Muscle of leg (tissue), 3 donors: ENCODE measurements at regions not wholly inside any gene's neighbourhood (a gene's known extent, or its start where the extent isn't known, plus 50 kb on each side); places are given as distances from the start of the nearest gene placed in this dataset.
"Not testable (repeated sequence)": the region's sequence is repeated elsewhere in the genome, so short reads cannot be mapped to it uniquely, and the experiment has no call there.

ENCODE experiments used
- DNase-seq: peaks from one replicate; pipeline ENCODE4 v3.0.0; 2013
- H3K27ac ChIP-seq: one replicate; pipeline ENCODE4 v1.5.1; 2013; ENCODE audit warnings: mild to moderate bottlenecking, low read length, control low read depth
- H3K27me3 ChIP-seq: one replicate; pipeline ENCODE4 v1.6.1; 2013; ENCODE audit warnings: low read length; ENCODE audit not compliant: control insufficient read depth, insufficient read depth
- H3K36me3 ChIP-seq: one replicate; pipeline ENCODE4 v1.6.1; 2013; ENCODE audit warnings: low read length; ENCODE audit not compliant: control insufficient read depth, insufficient read depth
- H3K4me1 ChIP-seq: one replicate; pipeline ENCODE4 v1.6.1; 2013; ENCODE audit warnings: low read length; ENCODE audit not compliant: control insufficient read depth, insufficient read depth
- H3K4me3 ChIP-seq: one replicate; pipeline ENCODE4 v1.5.1; 2013; ENCODE audit warnings: low read length, control low read depth
- H3K9me3 ChIP-seq: replicated peaks from 2 replicates; pipeline ENCODE4 v1.6.1; 2013; ENCODE audit warnings: low read depth, low read length; ENCODE audit not compliant: control insufficient read depth
- WGBS: methylation state at CpG from one replicate; pipeline ENCODE4 v1.1.5; 2013; ENCODE audit warnings: missing lambda C conversion rate; ENCODE audit not compliant: insufficient coverage; 5-methylcytosine and 5-hydroxymethylcytosine counted together

- Histone ChIP-seq H3K4me3 (no peak overlapping the region), H3K27me3 (peaks cover 10% of the 10 kb centered on the region), H3K36me3 (no peaks in the 10 kb centered on the region), H3K27ac (no peak overlapping the region), H3K4me1 (peaks cover 27% of the 10 kb centered on the region), H3K9me3 (no peaks in the 10 kb centered on the region)
- DNase-seq, result no peak
- no CpG with 5 or more reads among the region's 2 CpGs for WGBS
Measured at GRCh38 chr6:14398953-14399352, 281.4 kb downstream of the CD83 start.

GRCh38 chr6:14399635-14400034 lies 282.1 kb downstream of the CD83 start:
- peaks cover 27% of the 10 kb centered on the region for H3K4me1 ChIP-seq
- H3K27me3 ChIP-seq, result peaks cover 8% of the 10 kb centered on the region
- no peaks in the 10 kb centered on the region for H3K9me3 ChIP-seq
- DNase-seq, result no peak
- 54% methylated on average over 5 of the region's 5 CpGs for WGBS
- no peaks in the 10 kb centered on the region for H3K36me3 ChIP-seq
- H3K27ac ChIP-seq, result no peak overlapping the region
- no peak overlapping the region for H3K4me3 ChIP-seq

GRCh38 chr6:14401246-14401645 lies 283.7 kb downstream of the CD83 start:
- WGBS, result 82% methylated on average over 1 of the region's 5 CpGs
- Histone ChIP-seq H3K4me3 (no peak overlapping the region), H3K36me3 (no peaks in the 10 kb centered on the region), H3K27me3 (peaks cover 4% of the 10 kb centered on the region), H3K27ac (no peak overlapping the region), H3K9me3 (no peaks in the 10 kb centered on the region), H3K4me1 (peaks cover 27% of the 10 kb centered on the region)
- peak; percentile 47 for DNase-seq

- no peak overlapping the region for H3K27ac ChIP-seq
- peaks cover 4% of the 10 kb centered on the region for H3K4me1 ChIP-seq
- no peaks in the 10 kb centered on the region for H3K9me3 ChIP-seq
- 82% methylated on average over 4 of the region's 9 CpGs for WGBS
- no peak for DNase-seq
- H3K27me3 ChIP-seq, result peaks cover 1% of the 10 kb centered on the region
- H3K36me3 ChIP-seq, result no peaks in the 10 kb centered on the region
- no peak overlapping the region for H3K4me3 ChIP-seq
Measured at GRCh38 chr6:14406614-14407331, 289.2 kb downstream of the CD83 start.

GRCh38 chr6:14408446-14408845 lies 290.9 kb downstream of the CD83 start:
- Histone ChIP-seq H3K4me3 (no peak overlapping the region), H3K36me3 (no peaks in the 10 kb centered on the region), H3K4me1 (no peaks in the 10 kb centered on the region), H3K27ac (no peak overlapping the region), H3K9me3 (no peaks in the 10 kb centered on the region), H3K27me3 (peaks cover 2% of the 10 kb centered on the region)
- WGBS, result 79% methylated on average over 2 of the region's 4 CpGs
- no peak for DNase-seq

- H3K4me3 ChIP-seq, result no peak overlapping the region
- peak; percentile 16 for DNase-seq
- H3K9me3 ChIP-seq, result no peaks in the 10 kb centered on the region
- WGBS, result no CpG with 5 or more reads among the region's 2 CpGs
- H3K4me1 ChIP-seq, result no peaks in the 10 kb centered on the region
- no peak overlapping the region for H3K27ac ChIP-seq
- H3K36me3 ChIP-seq, result no peaks in the 10 kb centered on the region
- peaks cover 2% of the 10 kb centered on the region for H3K27me3 ChIP-seq
Measured at GRCh38 chr6:14412026-14412425, 294.5 kb downstream of the CD83 start.

- no peaks in the 10 kb centered on the region for H3K4me1 ChIP-seq
- H3K9me3 ChIP-seq, result no peaks in the 10 kb centered on the region
- no peak overlapping the region for H3K27ac ChIP-seq
- no CpG with 5 or more reads among the region's 3 CpGs for WGBS
- DNase-seq, result no peak
- H3K4me3 ChIP-seq, result no peak overlapping the region
- no peaks in the 10 kb centered on the region for H3K36me3 ChIP-seq
- peaks cover 2% of the 10 kb centered on the region for H3K27me3 ChIP-seq
Measured at GRCh38 chr6:14415452-14415851, 297.9 kb downstream of the CD83 start.

- H3K9me3 ChIP-seq, result no peaks in the 10 kb centered on the region
- no peak overlapping the region for H3K27ac ChIP-seq
- no peak overlapping the region for H3K4me3 ChIP-seq
- H3K27me3 ChIP-seq, result no peaks in the 10 kb centered on the region
- DNase-seq, result no peak
- H3K4me1 ChIP-seq, result no peaks in the 10 kb centered on the region
- WGBS, result 84% methylated on average over 2 of the region's 2 CpGs
- H3K36me3 ChIP-seq, result no peaks in the 10 kb centered on the region
Measured at GRCh38 chr6:14417377-14417776, 299.8 kb downstream of the CD83 start.

- not testable (repeated sequence) for H3K27me3 ChIP-seq, DNase-seq, H3K36me3 ChIP-seq, H3K4me3 ChIP-seq, H3K4me1 ChIP-seq, H3K9me3 ChIP-seq, H3K27ac ChIP-seq
- no CpG with 5 or more reads among the region's 7 CpGs for WGBS
Measured at GRCh38 chr6:14419224-14419623, 301.7 kb downstream of the CD83 start.

GRCh38 chr6:14422061-14422460 lies 304.5 kb downstream of the CD83 start:
- WGBS, result 68% methylated on average over 4 of the region's 6 CpGs
- DNase-seq, result no peak
- Histone ChIP-seq H3K36me3 (no peaks in the 10 kb centered on the region), H3K4me3 (no peak overlapping the region), H3K27ac (no peak overlapping the region), H3K27me3 (no peaks in the 10 kb centered on the region), H3K4me1 (no peaks in the 10 kb centered on the region), H3K9me3 (no peaks in the 10 kb centered on the region)

- H3K4me3 ChIP-seq, result no peak overlapping the region
- no peaks in the 10 kb centered on the region for H3K27me3 ChIP-seq
- H3K36me3 ChIP-seq, result no peaks in the 10 kb centered on the region
- 71% methylated on average over 1 of the region's 2 CpGs for WGBS
- DNase-seq, result no peak
- H3K27ac ChIP-seq, result peak overlapping the region; percentile 21
- H3K9me3 ChIP-seq, result no peaks in the 10 kb centered on the region
- H3K4me1 ChIP-seq, result no peaks in the 10 kb centered on the region
Measured at GRCh38 chr6:14422917-14423316, 305.3 kb downstream of the CD83 start.
